Ovary (tissue), 3 donors: ENCODE measurements at regions not wholly inside any gene's neighbourhood (a gene's known extent, or its start where the extent isn't known, plus 50 kb on each side); places are given as distances from the start of the nearest gene placed in this dataset.

Source experiments
- POLR2A ChIP-seq: fragments of 450-650 bp; IDR thresholded peaks from one replicate; pipeline ENCODE4 v1.6.1; 2017; ENCODE audit warnings: antibody characterized with exemption, mild to moderate bottlenecking, moderate library complexity
- TF ChIP-seq, protein P1 (sequence below), 3 donors: fragments of 450-650 bp in 2 of 3; fragments of 200-600 bp in 1 of 3; IDR thresholded peaks; one replicate each; pipeline versions ENCODE4 v1.5.1 to v1.8.0; 2016 to 2022; ENCODE audit warnings: antibody characterized with exemption in 3 of 3, mild to moderate bottlenecking in 1 of 3
- donor health status: DM: no; HTN: no; CAD: no.

- TF ChIP-seq POLR2A: no peak
- TF ChIP-seq, protein P1, sequence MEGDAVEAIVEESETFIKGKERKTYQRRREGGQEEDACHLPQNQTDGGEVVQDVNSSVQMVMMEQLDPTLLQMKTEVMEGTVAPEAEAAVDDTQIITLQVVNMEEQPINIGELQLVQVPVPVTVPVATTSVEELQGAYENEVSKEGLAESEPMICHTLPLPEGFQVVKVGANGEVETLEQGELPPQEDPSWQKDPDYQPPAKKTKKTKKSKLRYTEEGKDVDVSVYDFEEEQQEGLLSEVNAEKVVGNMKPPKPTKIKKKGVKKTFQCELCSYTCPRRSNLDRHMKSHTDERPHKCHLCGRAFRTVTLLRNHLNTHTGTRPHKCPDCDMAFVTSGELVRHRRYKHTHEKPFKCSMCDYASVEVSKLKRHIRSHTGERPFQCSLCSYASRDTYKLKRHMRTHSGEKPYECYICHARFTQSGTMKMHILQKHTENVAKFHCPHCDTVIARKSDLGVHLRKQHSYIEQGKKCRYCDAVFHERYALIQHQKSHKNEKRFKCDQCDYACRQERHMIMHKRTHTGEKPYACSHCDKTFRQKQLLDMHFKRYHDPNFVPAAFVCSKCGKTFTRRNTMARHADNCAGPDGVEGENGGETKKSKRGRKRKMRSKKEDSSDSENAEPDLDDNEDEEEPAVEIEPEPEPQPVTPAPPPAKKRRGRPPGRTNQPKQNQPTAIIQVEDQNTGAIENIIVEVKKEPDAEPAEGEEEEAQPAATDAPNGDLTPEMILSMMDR (IDR thresholded peaks at IDR 0.05): no peak
These were observed 900.6 kb downstream of the NTRK3 start for GRCh38 chr15:87355946-87356345.
